ENCODE measurements at regions not wholly inside any gene's neighbourhood (a gene's known extent, or its start where the extent isn't known, plus 50 kb on each side); places are given as distances from the start of the nearest gene placed in this dataset.
A peak's percentile ranks its signal among the peaks of the same experiment; 100 is the strongest.

DNA sequence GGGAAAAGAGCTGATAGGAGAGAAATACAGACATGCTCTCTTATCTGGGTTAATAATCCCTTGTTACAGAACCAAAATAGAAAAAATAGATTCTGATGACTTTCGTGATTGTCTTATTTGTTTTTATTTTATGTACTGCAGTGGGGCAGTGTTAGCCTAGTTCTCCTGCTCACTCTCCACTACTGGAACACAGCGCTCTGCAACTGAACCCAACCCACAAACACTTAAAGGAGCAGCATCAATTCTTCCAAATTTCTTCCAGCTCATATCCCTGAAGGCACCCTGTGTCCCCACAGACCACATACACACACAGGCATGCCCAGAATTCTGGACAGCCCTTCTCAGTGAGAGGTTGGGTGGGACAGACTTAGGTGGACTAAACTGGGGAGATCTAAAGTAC, 160.6 kb downstream of the SS18 start:
- 0 out of 2 replicates have a peak, but pooled peaks cover 3% of the 10 kb centered on the region for H3K27me3 ChIP-seq (ENCODE audit: low read depth, low read length)
- no peaks in the 10 kb centered on the region for H4K20me1 ChIP-seq (ENCODE audit: insufficient read depth, low read length)
- TF ChIP-seq, protein P1, sequence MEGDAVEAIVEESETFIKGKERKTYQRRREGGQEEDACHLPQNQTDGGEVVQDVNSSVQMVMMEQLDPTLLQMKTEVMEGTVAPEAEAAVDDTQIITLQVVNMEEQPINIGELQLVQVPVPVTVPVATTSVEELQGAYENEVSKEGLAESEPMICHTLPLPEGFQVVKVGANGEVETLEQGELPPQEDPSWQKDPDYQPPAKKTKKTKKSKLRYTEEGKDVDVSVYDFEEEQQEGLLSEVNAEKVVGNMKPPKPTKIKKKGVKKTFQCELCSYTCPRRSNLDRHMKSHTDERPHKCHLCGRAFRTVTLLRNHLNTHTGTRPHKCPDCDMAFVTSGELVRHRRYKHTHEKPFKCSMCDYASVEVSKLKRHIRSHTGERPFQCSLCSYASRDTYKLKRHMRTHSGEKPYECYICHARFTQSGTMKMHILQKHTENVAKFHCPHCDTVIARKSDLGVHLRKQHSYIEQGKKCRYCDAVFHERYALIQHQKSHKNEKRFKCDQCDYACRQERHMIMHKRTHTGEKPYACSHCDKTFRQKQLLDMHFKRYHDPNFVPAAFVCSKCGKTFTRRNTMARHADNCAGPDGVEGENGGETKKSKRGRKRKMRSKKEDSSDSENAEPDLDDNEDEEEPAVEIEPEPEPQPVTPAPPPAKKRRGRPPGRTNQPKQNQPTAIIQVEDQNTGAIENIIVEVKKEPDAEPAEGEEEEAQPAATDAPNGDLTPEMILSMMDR (IDR thresholded peaks at IDR 0.05; ENCODE audit: low read depth, low read length), result no peak
- no peak for TF ChIP-seq EZH2phosphoT487 (IDR thresholded peaks at IDR 0.05; ENCODE audit: low read depth)

GRCh38 chr18:25927830-25928229, 162.6 kb downstream of the SS18 start:
- no peak for TF ChIP-seq EZH2phosphoT487 (IDR thresholded peaks at IDR 0.05; ENCODE audit: low read depth)
- TF ChIP-seq, protein P1 (IDR thresholded peaks at IDR 0.05; ENCODE audit: low read depth, low read length), result no peak
- Histone ChIP-seq H3K27ac (ENCODE audit: low read length) (no peak overlapping the region), H3K79me2 (ENCODE audit: low read length) (no peaks in the 10 kb centered on the region), H3K9ac (ENCODE audit: low read length) (no peak overlapping the region), H3K9me3 (ENCODE audit: insufficient read depth, low read length) (no peaks in the 10 kb centered on the region), H3K4me3 (ENCODE audit: low read length) (no peak overlapping the region), H3K27me3 (ENCODE audit: low read depth, low read length) (no peaks in the 10 kb centered on the region), H3K4me1 (ENCODE audit: low read length) (peaks cover 2% of the 10 kb centered on the region; the same call in 1 of the 2 replicates), H4K20me1 (ENCODE audit: insufficient read depth, low read length) (no peaks in the 10 kb centered on the region), H3K4me2 (ENCODE audit: low read length) (no peak overlapping the region), H3K36me3 (replicated peaks; ENCODE audit: low read depth, low read length) (no peaks in the 10 kb centered on the region), H2AFZ (ENCODE audit: low read depth, low read length) (no peak overlapping the region)

More for the DNA sequence above, 160.6 kb downstream of the SS18 start:
- H3K79me2 ChIP-seq (ENCODE audit: low read length), result no peaks in the 10 kb centered on the region
- H3K4me1 ChIP-seq (ENCODE audit: low read length), result no peaks in the 10 kb centered on the region
- no peaks in the 10 kb centered on the region for H3K9me3 ChIP-seq (ENCODE audit: insufficient read depth, low read length)
- no peak overlapping the region for H2AFZ ChIP-seq (ENCODE audit: low read depth, low read length)
- H3K36me3 ChIP-seq (replicated peaks; ENCODE audit: low read depth, low read length), result no peaks in the 10 kb centered on the region
- no peak overlapping the region for H3K27ac ChIP-seq (ENCODE audit: low read length)
- no peak overlapping the region for H3K4me3 ChIP-seq (ENCODE audit: low read length)
- no peak overlapping the region for H3K4me2 ChIP-seq (ENCODE audit: low read length)
- no peak overlapping the region for H3K9ac ChIP-seq (ENCODE audit: low read length)

DNA sequence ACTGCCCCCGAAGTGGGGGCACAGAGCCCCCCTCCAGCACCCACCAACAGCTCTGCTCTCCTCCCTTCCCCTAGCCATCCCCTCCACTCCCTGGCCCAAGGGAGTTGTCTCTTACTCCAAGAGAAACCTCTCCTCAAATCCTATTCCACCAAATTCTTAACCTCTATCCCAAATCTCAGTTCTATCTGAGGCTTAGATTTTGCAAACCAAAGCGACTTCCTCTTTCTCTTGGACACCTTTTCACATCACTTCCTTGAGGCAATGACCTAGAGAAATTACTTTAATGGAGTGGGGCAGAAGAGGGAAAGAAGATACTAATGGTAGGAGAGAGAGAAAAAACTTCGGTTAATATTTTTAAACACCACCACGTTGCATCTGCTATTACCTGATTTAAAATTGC, 167.2 kb downstream of the SS18 start:
- Histone ChIP-seq H2AFZ (ENCODE audit: low read depth, low read length) (peak overlapping the region; percentile 68), H4K20me1 (ENCODE audit: insufficient read depth, low read length) (no peaks in the 10 kb centered on the region), H3K4me1 (ENCODE audit: low read length) (peaks cover 7% of the 10 kb centered on the region; the same call in 1 of the 2 replicates), H3K79me2 (ENCODE audit: low read length) (no peaks in the 10 kb centered on the region), H3K9ac (ENCODE audit: low read length) (no peak overlapping the region), H3K9me3 (ENCODE audit: insufficient read depth, low read length) (no peaks in the 10 kb centered on the region), H3K4me3 (ENCODE audit: low read length) (no peak overlapping the region), H3K27ac (ENCODE audit: low read length) (no peak overlapping the region), H3K36me3 (replicated peaks; ENCODE audit: low read depth, low read length) (no peaks in the 10 kb centered on the region), H3K27me3 (ENCODE audit: low read depth, low read length) (no peaks in the 10 kb centered on the region), H3K4me2 (ENCODE audit: low read length) (no peak overlapping the region)
- TF ChIP-seq, protein P1 (IDR thresholded peaks at IDR 0.05; ENCODE audit: low read depth, low read length), result no peak
- TF ChIP-seq EZH2phosphoT487 (IDR thresholded peaks at IDR 0.05; ENCODE audit: low read depth), result no peak

GRCh38 chr18:25921677-25922421, 168.6 kb downstream of the SS18 start:
- H2AFZ ChIP-seq (ENCODE audit: low read depth, low read length), result peak overlapping the region; percentile 98

More at GRCh38 chr18:25921677-25922421, 168.6 kb downstream of the SS18 start:
- H3K4me1 ChIP-seq (ENCODE audit: low read length), result peaks cover 7% of the 10 kb centered on the region; the same call in 1 of the 2 replicates
- 0 out of 2 replicates have a peak, but pooled peaks cover under 1% of the 10 kb centered on the region for H3K27me3 ChIP-seq (ENCODE audit: low read depth, low read length)
- H3K4me3 ChIP-seq (ENCODE audit: low read length), result peak overlapping the region; percentile 62
- H3K4me2 ChIP-seq (ENCODE audit: low read length), result peak overlapping the region; percentile 68
- H4K20me1 ChIP-seq (ENCODE audit: insufficient read depth, low read length), result no peaks in the 10 kb centered on the region
- H3K79me2 ChIP-seq (ENCODE audit: low read length), result no peaks in the 10 kb centered on the region
- H3K9ac ChIP-seq (ENCODE audit: low read length), result no peak overlapping the region
- H3K36me3 ChIP-seq (replicated peaks; ENCODE audit: low read depth, low read length), result no peaks in the 10 kb centered on the region
- H3K27ac ChIP-seq (ENCODE audit: low read length), result no peak overlapping the region
- no peak for TF ChIP-seq EZH2phosphoT487 (IDR thresholded peaks at IDR 0.05; ENCODE audit: low read depth)
- TF ChIP-seq, protein P1 (IDR thresholded peaks at IDR 0.05; ENCODE audit: low read depth, low read length), result peak; percentile 76
- no peaks in the 10 kb centered on the region for H3K9me3 ChIP-seq (ENCODE audit: insufficient read depth, low read length)

Data from OCI-LY3 (cell line).